GM19043 (cell line): ENCODE measurements at regions not wholly inside any gene's neighbourhood (a gene's known extent, or its start where the extent isn't known, plus 50 kb on each side); places are given as distances from the start of the nearest gene placed in this dataset.
"Not testable (repeated sequence)": the region's sequence is repeated elsewhere in the genome, so short reads cannot be mapped to it uniquely, and the experiment has no call there.

ENCODE experiments used
- ATAC-seq: cut with Tn5 transposase; IDR thresholded peaks from one replicate; pipeline ENCODE4 v1.9.1; 2021; ENCODE audit warnings: low read depth; ENCODE audit not compliant: unreplicated experiment

DNA sequence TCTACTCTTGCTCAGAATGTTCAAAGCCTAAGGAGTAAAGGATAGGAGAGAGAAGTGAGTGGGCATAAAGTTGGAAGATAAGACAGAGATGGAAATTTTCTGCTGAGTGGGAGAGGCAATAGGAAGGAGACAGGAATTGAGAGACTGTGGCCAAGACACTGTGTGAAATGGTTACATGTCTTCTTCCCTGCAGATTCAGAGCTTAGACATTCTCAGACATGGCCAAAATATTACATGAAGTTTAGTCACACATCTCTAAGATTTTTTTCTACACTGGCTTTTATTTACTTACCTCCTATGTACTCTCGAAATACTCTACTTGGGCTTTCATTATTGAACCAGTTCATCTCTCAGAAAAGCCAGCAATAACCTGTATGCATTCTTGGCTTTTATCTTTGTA is 363.0 kb upstream of the FANCL start:
- ATAC-seq = no peak

DNA sequence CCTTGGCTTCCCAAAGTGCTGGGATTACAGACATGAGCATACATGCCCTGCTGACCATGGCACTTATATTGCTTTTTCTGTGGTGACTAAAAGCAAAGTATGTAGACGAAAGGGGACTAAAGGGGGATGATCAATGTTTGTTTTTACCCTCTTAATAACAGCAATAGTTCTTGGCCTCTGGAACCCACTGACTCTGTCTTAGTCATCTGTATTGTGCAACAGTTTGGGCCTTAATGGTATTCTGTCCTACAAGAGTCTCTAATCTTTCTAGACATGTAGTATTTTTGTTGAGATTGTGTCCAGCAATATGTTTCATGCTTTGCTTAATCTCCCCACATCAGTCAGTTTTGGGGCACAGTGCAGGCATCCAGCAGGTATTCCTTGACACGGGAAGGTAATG is 359.9 kb upstream of the FANCL start:
- ATAC-seq = no peak

DNA sequence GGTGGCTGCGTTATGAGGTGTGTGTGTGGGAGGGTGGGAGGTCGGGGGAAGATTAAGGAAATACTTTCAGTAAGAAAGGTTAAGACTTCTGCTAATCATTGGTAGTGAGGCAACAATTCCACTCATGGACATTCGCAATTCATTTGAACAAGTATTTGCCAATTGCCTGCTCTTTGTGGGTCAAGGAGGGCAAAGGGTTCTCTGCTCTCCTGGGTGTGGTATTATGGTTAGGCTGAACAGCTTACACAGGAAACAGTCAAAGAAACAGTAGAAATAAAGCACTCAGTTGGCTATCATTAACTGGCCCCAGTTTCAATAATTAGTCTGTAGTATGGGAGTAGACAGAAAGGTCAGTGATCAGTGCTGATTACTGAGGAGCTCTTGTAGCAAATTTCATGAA is 357.0 kb upstream of the FANCL start:
- ATAC-seq = no peak

GRCh38 chr2:58595714-58596113 is 354.6 kb upstream of the FANCL start:
- ATAC-seq = no peak

DNA sequence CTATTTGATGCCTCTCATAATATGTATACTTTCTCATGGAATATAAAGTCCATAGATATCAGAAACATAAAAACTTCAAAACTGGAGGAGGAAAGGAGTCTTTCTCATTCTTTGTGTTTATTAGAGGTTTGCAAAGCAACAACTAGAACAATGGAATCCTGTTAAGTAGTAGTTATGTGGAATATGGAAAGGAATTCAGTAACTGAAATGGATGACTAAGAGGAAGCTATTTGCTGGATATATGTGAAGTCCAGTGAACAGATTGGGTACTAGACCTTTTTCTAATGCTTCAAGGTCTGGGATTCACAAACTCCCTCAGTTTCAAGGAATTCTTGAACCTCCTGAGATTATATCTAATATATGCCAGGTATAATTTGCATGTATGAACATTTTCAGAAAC is 353.6 kb upstream of the FANCL start:
- no peak for ATAC-seq

DNA sequence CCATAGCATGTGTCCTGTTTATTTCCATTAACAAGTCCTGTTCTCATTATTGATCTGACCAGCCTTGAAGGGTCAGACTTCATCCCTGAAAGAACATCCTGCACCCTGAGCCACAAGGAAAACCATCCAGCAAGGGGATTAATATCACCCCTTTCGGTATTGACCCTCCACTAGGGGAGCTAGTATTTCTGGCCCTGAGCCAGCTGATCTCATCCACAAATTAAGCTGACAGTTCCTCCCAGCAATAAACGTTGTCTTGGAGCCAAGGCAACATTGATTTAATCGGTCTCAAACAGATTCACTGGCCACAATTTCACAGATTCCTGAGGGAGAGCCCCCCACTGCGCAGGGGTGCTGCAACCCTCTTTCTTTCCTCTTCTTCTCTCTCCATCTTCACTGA is 353.1 kb upstream of the FANCL start:
- no peak for ATAC-seq

DNA sequence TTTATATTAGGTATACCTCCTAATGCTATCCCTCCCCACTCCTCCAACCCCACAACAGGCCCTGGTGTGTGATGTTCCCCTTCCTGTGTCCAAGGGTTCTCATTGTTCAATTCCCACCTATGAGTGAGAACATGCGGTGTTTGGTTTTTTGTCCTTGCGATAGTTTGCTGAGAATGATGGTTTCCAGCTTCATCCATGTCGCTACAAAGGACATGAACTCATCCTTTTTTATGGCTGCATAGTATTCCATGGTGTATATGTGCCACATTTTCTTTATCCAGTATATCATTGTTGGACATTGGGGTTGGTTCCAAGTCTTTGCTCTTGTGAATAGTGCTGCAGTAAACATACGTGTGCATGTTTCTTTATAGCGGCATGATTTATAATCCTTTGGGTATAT is 345.1 kb upstream of the FANCL start:
- not testable (repeated sequence) for ATAC-seq

DNA sequence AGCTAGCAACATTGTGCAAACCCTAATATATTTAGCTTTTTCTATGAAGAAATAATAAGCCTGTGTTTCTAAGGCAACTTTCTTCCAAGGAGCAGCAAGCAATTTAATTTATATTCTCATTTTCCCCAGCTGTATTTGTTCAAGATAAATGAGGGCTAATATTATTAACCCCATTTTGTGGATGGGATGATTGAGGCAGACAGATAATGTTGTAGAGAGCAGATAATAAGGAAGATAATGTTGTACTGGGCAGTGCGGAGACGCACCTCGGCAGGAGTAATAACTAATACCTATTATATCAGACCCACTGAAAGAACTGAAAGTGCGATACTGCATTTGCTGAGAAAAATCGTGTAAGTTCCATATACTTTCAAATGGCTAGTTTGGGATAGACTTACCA is 344.1 kb upstream of the FANCL start:
- ATAC-seq = no peak

DNA sequence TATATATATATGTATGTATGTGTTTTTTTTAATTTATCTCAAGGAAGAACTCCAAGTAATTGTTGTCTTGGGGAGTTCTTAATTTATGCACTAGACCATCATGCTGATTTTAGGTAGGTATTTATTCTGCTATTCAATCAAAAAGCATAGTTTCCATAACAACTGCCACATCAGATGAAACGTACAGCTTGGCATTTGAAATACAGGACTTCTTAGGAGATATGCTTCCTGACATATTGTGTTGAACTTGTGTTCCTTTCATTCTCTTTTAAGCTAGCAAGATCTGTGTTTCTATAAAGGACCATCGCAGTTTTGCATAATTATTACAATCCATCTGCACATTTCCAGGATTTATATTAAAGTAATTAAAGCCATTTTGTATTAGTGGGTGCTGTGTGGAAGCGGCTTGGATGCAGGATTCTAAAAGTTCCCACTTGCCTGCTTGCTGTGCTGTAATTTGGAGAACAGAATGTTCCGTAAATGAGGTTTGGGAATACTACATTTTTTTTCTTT is 343.5 kb upstream of the FANCL start:
- no peak for ATAC-seq

DNA sequence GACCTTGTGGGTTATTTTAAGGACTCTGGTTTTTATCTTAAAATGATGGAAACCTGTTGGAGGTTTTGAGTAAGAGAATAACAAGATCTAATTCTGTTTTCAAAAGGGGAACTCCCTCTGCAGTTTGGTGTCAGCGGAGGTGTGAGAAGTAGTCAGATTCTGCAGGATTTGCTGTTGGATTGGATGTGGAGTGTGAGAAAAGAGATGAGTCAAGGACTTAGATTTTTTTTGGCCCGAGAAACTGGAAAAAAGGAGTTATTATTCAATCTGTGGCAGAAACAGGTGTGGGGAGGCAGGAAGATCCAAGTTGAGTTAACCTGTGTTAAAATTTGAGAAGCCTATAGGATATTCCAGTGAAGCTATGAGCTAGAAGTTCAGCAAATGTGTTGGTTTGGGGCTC is 337.2 kb upstream of the FANCL start:
- ATAC-seq = no peak

DNA sequence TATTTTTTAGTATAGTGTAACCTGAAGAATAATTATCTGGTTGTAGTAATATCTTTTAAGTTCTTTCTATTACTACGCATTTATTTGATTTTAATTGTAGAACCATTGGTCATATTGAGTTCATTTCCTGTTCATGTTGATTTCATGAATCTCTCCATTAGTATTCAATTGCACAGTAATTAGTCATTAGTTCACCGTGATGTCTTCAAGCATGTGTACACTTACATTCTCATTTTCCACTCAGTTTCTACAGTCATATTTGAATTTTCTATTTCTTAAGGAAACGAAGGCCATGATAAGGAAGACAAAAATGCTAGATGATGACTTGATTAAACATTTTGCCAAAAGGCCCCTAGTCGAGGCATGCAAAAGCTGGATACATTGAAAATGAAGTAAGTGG is 333.7 kb upstream of the FANCL start:
- no peak for ATAC-seq

GRCh38 chr2:58572731-58573130 is 331.6 kb upstream of the FANCL start:
- ATAC-seq = no peak

- peak; percentile 94 for ATAC-seq
Measured at GRCh38 chr2:58571181-58571852, 330.2 kb upstream of the FANCL start.

DNA sequence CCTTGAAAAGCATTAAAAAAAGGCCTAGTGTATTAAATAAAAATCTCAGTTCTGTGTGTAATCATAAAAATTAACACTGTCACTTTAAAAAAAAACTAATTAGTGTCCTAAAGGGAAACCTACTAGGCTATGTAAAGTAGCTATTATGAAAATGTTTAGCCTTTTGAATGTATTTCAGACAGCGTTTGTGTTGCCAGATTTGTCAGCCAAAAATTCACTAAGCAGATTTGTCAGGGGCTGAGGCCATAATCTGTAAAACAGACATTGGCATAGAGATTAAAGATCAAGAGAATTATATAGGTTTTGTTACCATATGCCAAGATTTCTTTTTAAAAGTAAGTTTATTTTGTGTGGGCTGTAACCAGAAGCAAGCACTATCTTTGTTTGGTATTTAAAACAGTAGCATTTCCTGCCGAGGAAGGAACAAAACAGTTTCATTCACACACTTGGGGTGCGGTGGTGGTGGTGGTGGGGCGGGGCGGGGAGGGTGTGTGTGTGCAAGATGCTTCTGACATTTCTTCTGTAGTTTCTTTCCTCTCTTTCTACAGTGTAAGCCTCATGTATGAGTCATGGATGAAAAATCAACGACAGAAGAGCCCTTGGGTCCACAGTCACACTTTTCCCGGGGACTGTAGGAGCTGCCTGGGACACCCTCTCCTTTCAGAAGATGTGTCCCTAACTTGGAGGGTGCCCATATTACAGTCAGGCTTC is 328.5 kb upstream of the FANCL start:
- no peak for ATAC-seq

DNA sequence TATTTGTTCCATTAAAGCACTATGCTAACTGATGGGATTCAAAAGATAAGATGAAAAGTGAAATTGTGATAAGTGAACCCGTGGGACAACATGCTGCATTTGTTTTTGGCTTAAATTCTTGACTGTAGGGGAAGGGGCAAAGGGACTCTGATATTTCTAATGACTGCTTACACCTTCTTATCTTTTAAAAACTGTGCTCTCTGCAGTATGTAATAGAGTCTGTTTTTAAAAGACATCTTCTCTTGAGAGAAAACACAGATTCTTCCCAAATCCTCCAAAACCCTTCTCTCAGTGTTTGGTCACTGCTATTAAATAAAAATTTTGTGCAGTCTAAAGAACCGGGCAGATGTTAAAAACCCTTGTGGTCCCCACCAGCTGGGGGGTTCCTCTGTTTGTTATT is 327.8 kb upstream of the FANCL start:
- ATAC-seq = no peak

DNA sequence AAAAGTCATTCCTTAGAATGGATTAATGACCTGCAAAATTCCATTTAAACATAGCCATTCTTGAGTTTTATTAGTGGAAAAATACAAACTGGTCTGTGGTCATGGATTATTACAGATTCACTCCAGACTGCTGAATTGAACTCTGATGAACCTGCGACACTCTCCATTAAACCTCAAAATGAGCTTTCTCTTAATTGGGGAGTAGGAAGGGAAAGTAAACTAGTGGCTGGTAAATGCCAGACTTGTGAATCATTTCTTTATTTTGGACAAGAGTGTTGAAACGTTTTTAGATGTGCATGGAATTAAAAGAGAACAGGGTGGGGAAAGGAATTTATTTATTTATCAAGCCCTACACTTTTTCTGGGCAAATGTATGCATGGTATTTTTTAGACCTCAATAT is 321.2 kb upstream of the FANCL start:
- no peak for ATAC-seq

- no peak for ATAC-seq
Measured at GRCh38 chr2:58560531-58560930, 319.4 kb upstream of the FANCL start.

GRCh38 chr2:58558881-58559280 is 317.8 kb upstream of the FANCL start:
- ATAC-seq = no peak

- no peak for ATAC-seq
Measured at GRCh38 chr2:58557176-58557575, 316.1 kb upstream of the FANCL start.

- ATAC-seq = no peak
Measured at GRCh38 chr2:58553937-58554336, 312.8 kb upstream of the FANCL start.

DNA sequence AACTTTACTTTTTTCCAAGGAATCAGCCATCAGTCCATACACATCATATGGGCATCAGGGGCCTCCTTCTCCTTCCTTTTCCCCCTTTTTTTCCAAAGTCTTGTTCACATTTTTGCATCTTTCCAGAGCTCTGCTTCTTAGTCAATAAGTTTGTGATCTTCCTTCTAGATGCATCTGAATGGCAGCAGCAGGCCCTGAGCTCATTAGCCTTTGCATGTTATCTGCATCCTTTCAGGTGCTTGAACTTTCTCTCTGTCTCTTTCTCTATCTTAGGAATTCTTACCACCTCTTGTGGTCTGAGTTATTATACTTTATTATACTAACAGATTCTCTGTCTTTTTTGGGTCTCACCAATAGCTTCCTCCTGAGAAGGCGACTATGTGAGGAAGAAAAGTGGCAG is 312.4 kb upstream of the FANCL start:
- no peak for ATAC-seq
